Endometrium (tissue), 2 donors: ENCODE measurements at regions not wholly inside any gene's neighbourhood (a gene's known extent, or its start where the extent isn't known, plus 50 kb on each side); places are given as distances from the start of the nearest gene placed in this dataset.
"Not testable (repeated sequence)": the region's sequence is repeated elsewhere in the genome, so short reads cannot be mapped to it uniquely, and the experiment has no call there.

Source experiments
- FAIRE-seq: peaks from 2 replicates; lab custom pipeline; 2012; peaks lifted over from hg19 to GRCh38; lab: Jason Lieb, UNC
- donor health status: control.
- donor health status: control.

GRCh38 chr5:106985174-106985573 lies 685.6 kb downstream of the EFNA5 start:
- FAIRE-seq, result no peak

- FAIRE-seq, result not testable (repeated sequence)
Measured at GRCh38 chr5:106979178-106979577, 691.6 kb downstream of the EFNA5 start.

GRCh38 chr5:106978582-106979165 lies 692.1 kb downstream of the EFNA5 start:
- FAIRE-seq, result not testable (repeated sequence)

- no peak for FAIRE-seq
Measured at GRCh38 chr5:106976363-106976762, 694.4 kb downstream of the EFNA5 start.

GRCh38 chr5:106974272-106974671 lies 696.5 kb downstream of the EFNA5 start:
- FAIRE-seq, result no peak

- FAIRE-seq, result no peak
Measured at GRCh38 chr5:106966686-106967315, 703.9 kb downstream of the EFNA5 start.

- no peak for FAIRE-seq
Measured at GRCh38 chr5:106964132-106964531, 706.6 kb downstream of the EFNA5 start.

- FAIRE-seq, result no peak
Measured at GRCh38 chr5:106963630-106964029, 707.1 kb downstream of the EFNA5 start.

GRCh38 chr5:106962464-106963230 lies 708.1 kb downstream of the EFNA5 start:
- no peak for FAIRE-seq

GRCh38 chr5:106959387-106959786 lies 711.4 kb downstream of the EFNA5 start:
- FAIRE-seq, result no peak

GRCh38 chr5:106957336-106957735 lies 713.4 kb downstream of the EFNA5 start:
- FAIRE-seq, result no peak

GRCh38 chr5:106956886-106957285 lies 713.9 kb downstream of the EFNA5 start:
- no peak for FAIRE-seq

GRCh38 chr5:106956187-106956586 lies 714.5 kb downstream of the EFNA5 start:
- FAIRE-seq, result no peak

- no peak for FAIRE-seq
Measured at GRCh38 chr5:106940986-106941385, 729.8 kb downstream of the EFNA5 start.

- FAIRE-seq, result no peak
Measured at GRCh38 chr5:106940301-106940846, 730.4 kb downstream of the EFNA5 start.

- FAIRE-seq, result no peak
Measured at GRCh38 chr5:106923409-106923808, 747.3 kb downstream of the EFNA5 start.

- FAIRE-seq, result no peak
Measured at GRCh38 chr5:106921567-106921966, 749.2 kb downstream of the EFNA5 start.

GRCh38 chr5:106910486-106910885 lies 760.3 kb downstream of the EFNA5 start:
- FAIRE-seq, result no peak

- no peak for FAIRE-seq
Measured at GRCh38 chr5:106909716-106910115, 761.0 kb downstream of the EFNA5 start.

- FAIRE-seq, result no peak
Measured at GRCh38 chr5:106907979-106908378, 762.8 kb downstream of the EFNA5 start.

GRCh38 chr5:106906199-106906598 lies 764.5 kb downstream of the EFNA5 start:
- no peak for FAIRE-seq

GRCh38 chr5:106894964-106895363 lies 775.8 kb downstream of the EFNA5 start:
- no peak for FAIRE-seq

- no peak for FAIRE-seq
Measured at GRCh38 chr5:106882035-106882434, 788.7 kb downstream of the EFNA5 start.
